ENCODE measurements at regions not wholly inside any gene's neighbourhood (a gene's known extent, or its start where the extent isn't known, plus 50 kb on each side); places are given as distances from the start of the nearest gene placed in this dataset.

- TF ChIP-seq CTCF (IDR thresholded peaks at IDR 0.05; ENCODE audit: low read length), result no peak
- TF ChIP-seq EZH2 (IDR thresholded peaks at IDR 0.05; ENCODE audit: borderline replicate concordance, low read length), result no peak
Observed at GRCh38 chr7:86008898-86009297, 634.8 kb upstream of the GRM3 start.

All from OCI-LY1 (cell line).